Anterior cingulate cortex (tissue), 58 donors: ENCODE measurements at regions not wholly inside any gene's neighbourhood (a gene's known extent, or its start where the extent isn't known, plus 50 kb on each side); places are given as distances from the start of the nearest gene placed in this dataset.
"Not testable (repeated sequence)": the region's sequence is repeated elsewhere in the genome, so short reads cannot be mapped to it uniquely, and the experiment has no call there.

Experiments
- DNase-seq, 58 donors: peaks; one replicate each; lab custom pipeline; 2025; lab: John Stamatoyannopoulos, UW

GRCh38 chr1:94362466-94363058 is 55.6 kb upstream of the ABCD3 start:
- DNase-seq: no peak

GRCh38 chr1:94358630-94359599 is 59.3 kb upstream of the ABCD3 start:
- DNase-seq: no peak

- no peak for DNase-seq
These were observed 60.5 kb upstream of the ABCD3 start for GRCh38 chr1:94357661-94358060.

- DNase-seq: no peak
These were observed 62.7 kb upstream of the ABCD3 start for GRCh38 chr1:94355485-94355980.

- DNase-seq: no peak
These were observed 66.7 kb upstream of the ABCD3 start for GRCh38 chr1:94351481-94351880.

GRCh38 chr1:94350350-94350924 is 67.8 kb upstream of the ABCD3 start:
- no peak for DNase-seq

GRCh38 chr1:94349853-94350252 is 68.3 kb upstream of the ABCD3 start:
- no peak for DNase-seq

- not testable (repeated sequence) for DNase-seq
These were observed 69.8 kb upstream of the ABCD3 start for GRCh38 chr1:94348386-94348785.

GRCh38 chr1:94345148-94345721 is 73.0 kb upstream of the ABCD3 start:
- DNase-seq: no peak

- no peak for DNase-seq
These were observed 75.8 kb upstream of the ABCD3 start for GRCh38 chr1:94342416-94342815.

GRCh38 chr1:94339206-94339927 is 78.8 kb upstream of the ABCD3 start:
- DNase-seq: peak in 3 of 58 donors; percentile 2 to 7 (median 2)

GRCh38 chr1:94336991-94337390 is 81.2 kb upstream of the ABCD3 start:
- DNase-seq: no peak

- peak in 52 of 58 donors; percentile 1 to 85 (median 43) for DNase-seq
These were observed 82.2 kb upstream of the ABCD3 start for GRCh38 chr1:94335950-94336349.

- DNase-seq: no peak
These were observed 82.7 kb upstream of the ABCD3 start for GRCh38 chr1:94335447-94335846.

- no peak for DNase-seq
These were observed 83.4 kb upstream of the ABCD3 start for GRCh38 chr1:94334764-94335163.

GRCh38 chr1:94332952-94333351 is 85.2 kb upstream of the ABCD3 start:
- DNase-seq: no peak

- no peak for DNase-seq
These were observed 85.7 kb upstream of the ABCD3 start for GRCh38 chr1:94332516-94332915.

- DNase-seq: no peak
These were observed 88.2 kb upstream of the ABCD3 start for GRCh38 chr1:94329986-94330385.

GRCh38 chr1:94329276-94329675 is 88.9 kb upstream of the ABCD3 start:
- no peak for DNase-seq

- no peak for DNase-seq
These were observed 89.8 kb upstream of the ARHGAP29 start for GRCh38 chr1:94327001-94327690.
